GM21786 (cell line): ENCODE measurements at regions not wholly inside any gene's neighbourhood (a gene's known extent, or its start where the extent isn't known, plus 50 kb on each side); places are given as distances from the start of the nearest gene placed in this dataset.

ENCODE experiments used
- ATAC-seq: cut with Tn5 transposase; IDR thresholded peaks from one replicate; pipeline ENCODE4 v1.9.1; 2021; ENCODE audit not compliant: unreplicated experiment

DNA sequence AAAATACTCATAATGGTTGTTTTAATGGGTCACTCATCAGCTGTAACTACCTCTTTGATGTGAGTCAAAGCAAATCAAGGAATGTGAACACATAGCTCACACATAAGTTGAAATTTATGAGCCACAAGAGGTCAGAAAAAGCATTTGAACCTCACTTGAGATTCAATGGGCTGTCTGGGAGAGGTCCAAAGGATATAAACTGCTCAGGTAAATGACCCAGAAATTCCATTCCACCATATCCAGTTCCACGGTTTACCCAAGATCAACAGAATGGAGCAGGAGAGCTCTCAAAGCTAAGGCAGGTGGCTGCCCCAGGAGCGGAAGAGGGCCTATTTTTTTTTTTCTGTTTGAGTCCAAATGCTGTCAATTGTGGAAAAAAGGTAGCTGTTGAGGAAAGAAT is 464.1 kb downstream of the TNS1 start:
- ATAC-seq: no peak

DNA sequence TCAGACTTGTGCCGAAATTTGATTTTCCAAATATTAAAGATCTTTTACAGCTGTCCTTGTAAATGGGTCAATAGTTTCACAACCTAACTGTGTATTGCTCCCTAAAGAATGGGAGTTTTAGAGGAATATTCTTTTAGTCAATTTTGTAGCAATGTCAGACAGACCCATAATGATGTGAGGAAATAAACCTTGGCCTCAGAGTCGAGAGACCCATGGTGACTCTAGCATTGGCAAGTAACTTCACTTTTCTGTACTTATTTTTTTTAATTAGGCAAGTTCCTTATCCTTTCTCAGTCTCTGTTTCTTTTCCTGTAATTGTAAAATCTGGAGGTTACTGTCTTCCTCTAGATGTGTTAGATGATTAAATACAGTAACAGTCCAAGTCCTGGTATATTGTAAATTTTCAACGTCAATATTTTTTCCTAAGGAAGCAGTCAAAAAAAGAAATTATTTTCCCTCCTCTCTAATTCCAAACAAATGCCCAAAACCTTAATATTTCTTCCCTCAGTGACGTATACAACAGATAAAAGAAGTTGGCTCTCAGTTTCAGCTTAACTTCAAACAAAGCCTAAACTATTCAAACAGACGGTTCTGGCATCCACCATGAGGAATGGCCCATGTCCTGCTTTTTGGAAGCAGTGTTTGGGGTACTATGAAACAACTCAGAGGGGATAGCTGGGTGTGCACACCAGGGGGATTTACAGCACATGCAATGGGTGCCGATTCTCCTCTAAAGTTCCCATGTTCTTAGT is 466.7 kb downstream of the TNS1 start:
- no peak for ATAC-seq

DNA sequence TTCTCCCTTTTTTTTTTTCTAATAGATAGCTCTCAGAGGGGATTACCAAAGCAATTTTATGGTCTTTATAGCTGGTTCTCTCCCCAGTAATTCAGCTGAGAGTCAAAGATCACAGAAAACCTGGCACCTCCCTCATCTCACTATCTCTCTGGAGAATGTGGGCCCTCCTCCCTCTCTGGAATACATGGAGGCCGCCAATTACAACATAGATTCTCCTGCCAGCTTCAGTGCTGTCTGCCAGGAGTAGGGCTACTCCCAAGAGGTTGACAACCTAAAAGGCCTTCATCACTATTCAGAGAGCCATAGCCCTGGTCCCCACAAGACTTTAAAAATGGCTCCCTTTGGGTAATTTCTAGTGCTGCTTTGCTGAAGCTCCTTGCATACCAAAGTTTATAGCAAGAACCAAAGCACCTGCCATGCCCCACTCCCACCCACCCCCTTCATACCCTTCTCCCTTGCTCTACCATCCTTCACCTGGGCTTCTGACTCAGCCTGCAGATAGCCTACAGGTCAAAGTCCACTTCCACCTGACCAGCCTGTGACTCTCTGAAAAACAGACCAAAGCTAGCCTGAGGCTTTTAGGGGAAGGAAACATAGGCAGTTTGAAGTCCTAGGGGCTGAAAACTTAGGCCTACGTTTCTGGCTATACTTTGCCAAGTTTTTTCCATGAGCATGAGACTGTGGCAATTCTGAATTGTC is 472.3 kb downstream of the TNS1 start:
- no peak for ATAC-seq

DNA sequence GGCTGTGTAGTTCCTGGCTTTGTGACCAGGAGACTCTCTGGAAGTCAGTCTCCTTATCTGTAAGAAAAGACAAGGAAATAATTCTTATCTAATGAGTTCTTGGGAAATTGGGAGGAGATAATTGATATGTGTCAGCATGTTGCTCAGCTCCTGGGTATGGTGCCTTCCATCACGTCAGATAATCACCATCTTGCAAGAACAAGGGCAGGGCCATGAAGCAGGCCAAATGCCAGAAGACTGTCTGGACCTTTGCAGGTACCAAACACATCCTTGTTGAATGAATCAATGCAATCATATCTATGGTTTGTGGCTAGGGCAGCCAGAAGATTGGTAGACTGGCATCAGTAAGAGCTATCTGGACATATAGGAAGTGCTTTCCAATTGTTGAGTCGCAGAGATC is 473.5 kb downstream of the TNS1 start:
- ATAC-seq: no peak

DNA sequence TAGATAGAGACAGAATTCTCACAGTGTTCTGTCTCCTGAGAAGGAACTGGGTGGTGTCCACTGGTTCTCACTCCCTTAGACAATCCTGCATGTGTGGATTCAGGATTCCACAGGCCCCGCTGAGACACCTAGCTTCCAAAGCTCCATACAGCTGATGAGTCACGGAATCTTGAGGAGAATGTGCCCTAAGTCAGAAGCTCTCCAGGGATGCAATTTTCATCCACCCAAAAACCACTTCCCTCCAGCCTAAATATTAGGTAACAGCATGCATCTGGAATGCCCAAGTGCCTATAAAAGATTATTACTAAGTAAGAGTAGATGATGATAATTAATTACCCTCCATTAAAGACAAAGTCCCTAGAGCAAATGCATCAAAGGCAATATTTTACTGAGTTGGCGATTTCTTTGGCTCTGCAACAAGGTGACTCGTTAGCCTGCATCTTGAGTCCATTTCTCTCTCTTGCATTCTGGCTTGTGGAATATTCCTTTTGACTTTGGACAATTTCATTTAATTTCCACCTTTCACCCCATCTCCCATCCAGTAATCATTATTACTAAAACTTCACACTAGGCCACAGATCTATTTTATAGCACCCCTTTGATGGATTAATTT is 475.1 kb downstream of the TNS1 start:
- no peak for ATAC-seq

DNA sequence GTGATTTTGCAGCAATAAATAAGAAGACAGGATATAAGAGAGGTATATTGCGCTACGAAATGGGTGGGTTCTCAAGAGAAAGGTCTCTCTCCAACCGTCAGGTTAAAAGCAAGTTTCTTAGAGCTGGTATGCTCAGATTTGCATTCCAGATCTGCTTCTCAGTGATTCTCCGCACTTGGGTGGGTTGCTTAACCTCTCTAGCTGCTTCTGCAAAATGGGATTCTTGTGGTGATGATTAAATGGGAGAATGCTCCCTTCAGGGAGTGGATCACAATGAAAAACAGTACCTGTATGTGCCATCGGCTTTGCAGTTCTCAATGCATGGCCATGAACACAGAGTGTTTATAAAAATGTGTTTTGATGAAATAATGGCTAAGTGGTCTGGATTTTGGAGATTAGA is 477.7 kb downstream of the TNS1 start:
- no peak for ATAC-seq

DNA sequence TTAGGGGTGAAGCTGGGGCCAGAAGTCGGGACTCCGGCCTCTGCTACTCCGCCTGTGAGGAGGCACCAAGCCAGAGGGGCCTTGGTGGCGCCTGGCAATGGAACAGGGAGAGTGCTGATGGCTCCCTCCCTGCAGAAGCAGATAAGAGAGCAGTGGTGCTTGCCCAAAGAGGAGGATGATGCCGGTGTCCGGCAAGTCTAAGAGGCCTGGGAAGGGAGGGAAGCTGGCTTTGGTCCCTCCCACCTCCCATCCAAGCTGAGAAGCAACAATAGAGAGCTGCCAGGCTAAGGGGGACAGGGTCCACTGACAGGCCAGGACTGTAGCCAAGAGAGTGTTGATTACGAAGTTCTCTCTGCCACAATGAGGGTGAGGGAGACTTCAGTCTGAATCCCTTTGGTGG is 479.5 kb downstream of the TNS1 start:
- no peak for ATAC-seq

DNA sequence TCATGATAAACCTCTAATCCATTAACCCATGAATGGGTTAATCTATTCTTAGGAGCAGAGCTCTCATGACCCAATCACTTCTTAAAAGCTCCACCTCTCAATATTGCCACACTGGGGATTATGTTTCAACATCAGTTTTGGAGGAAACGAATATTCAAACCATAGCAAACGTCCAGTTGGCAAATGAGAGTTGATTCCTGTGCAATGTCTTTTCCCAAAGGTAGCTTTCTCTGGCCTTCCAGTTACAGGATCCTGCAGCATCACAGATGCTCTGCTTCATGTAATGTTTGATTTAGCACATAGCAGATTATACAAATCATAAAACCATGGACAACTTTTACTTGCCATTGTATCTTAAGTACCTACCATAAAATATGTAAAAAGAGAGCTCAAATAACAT is 481.0 kb downstream of the TNS1 start:
- no peak for ATAC-seq

DNA sequence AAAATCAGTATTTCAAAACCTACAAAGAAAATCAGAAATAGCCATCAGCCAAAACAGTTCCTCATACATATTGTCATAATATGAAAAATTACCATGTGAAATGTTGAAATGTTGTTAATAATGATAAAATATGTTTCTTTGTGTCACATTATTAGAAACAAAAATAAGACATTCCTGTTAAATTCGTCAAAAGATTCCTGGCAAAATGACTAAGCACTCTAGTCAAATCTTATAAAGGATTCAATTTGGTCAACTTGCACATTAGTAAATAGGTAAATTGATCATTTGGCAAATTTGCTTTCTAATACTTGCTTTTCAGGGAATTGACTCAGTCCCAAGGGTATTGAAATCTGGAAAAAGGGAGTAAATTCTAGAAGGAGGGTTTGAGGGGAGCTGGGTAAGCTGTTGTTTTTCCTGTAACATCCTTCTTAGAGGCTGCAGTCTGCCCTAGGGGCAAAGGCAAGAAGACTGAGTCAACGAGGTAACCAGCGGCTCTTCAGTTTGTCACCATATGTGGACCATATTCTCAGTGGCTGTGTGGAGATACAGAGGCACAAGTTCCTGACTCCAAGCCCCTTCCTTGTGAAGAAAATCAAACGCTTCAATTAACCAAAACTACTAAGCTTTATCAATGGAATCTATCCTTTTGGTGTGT is 482.3 kb downstream of the TNS1 start:
- no peak for ATAC-seq

DNA sequence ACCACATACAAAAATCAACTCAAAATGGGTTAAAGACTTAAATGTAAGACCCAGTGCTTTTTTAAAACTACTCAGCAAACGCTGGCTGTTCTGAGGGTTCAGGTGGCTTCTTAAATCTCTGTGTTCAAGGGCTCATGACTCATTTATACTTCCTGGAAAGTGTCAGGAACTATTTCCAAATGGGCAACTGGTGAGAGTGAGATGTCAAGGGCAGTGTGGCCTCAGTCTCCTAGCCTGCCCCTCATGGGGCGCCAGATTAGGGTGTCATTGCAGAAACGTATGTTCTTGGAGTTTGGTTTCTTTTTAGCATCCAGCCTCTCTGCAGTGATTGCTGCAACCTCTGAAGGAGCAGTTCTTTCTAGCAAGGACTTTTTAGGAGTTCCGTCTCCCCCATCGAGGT is 485.4 kb downstream of the TNS1 start:
- ATAC-seq: no peak

DNA sequence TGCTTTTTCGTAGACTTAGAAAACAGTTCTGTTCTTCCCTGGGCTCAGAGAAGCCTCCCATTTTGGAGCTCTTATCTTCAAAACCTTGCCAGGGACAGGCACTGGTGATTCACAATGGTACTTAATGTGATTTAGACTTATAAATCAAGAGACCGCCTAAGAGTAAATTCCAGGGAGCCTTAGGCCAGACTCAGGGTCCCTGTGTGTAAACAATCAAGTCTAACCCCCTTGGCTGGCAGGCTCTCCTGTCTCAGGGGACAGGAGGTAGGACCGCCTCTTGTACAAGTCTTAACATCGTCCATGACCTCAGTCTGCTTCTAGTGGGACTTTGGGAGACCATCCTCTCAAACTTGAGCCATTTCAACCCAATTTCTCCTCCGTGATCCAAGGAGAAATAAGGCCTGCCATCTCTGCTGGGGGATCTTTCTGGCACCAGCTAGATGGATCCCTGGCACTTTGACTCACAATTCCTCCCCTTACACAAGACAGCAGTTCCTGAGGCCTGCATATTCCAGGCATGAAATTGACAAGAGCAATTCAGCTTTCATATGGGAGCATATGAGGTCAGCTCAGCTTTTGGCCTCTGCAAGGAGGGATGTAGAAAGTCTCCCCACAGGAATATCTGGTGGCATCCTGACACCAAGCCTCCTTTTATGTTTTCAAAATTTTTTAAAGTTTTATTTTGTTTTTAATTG is 487.0 kb downstream of the TNS1 start:
- no peak for ATAC-seq

DNA sequence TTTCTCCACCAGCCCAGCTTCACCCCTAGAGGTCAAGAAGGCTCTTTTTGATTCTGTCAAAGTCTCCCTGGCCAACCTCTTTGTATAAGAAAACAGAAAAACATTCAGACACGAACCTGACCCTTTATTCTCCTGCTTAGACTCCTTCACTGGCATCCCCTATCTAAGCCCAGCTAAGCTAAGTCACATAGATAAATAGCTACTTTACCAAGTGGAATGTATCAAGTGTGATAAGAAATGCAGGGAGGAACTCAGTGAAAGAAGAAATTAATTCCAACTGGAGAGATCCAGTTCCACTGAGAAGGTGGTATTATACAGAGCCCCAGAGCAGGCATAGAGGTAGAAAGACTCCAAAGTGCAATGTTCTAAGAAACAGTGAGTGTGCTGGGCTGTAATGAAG is 489.5 kb downstream of the TNS1 start:
- ATAC-seq: no peak

DNA sequence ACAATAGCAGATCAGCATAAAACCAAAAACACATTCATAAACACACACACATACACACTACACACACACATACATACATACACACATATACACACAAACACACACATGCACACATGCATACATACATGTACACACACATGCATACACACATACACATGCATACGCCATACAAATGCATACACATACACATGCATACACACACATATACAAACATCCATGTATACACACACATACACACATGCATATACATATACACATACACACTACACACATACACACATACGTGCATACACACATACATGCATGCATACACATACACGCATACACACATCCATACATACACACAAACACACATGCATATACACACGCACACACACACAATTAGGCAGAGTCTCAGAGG is 490.1 kb downstream of the TNS1 start:
- no peak for ATAC-seq

DNA sequence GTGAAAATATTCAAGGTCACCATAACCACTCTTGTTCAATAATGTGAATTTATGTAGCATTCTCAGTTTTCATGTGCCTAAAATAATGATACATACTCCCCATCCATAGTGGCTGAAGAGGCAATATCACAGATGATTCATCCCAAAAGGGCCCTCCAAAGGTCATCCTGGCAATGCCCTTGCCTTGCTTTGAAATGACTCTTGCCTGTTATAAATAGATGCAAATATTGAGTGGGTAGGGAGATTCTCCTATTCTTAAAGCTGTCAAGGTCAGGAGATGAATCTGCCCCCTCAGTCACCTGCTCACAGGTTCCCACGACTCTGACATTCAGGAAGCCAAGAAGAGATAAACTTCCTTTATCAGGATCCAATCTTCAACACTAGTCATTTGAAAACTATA is 490.5 kb downstream of the TNS1 start:
- no peak for ATAC-seq

DNA sequence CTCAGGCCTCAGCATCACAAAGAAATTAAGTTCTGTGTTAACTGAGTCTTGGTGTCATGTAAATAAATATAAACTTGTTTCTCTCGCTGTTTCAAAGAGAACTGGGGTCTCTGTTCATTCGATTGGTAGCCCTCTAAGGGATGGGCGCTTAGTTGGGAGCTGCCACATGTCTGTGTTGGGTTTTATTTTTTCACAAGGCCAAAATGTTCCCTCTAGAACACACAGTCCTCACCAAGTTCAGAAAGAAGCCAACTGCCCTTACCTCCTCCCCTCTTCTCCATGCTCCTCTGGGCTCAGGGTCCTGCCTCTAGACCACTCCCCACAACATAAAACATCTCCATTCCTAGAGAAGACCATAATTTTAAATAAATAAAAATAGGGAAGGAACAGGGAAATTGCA is 490.9 kb downstream of the TNS1 start:
- no peak for ATAC-seq

DNA sequence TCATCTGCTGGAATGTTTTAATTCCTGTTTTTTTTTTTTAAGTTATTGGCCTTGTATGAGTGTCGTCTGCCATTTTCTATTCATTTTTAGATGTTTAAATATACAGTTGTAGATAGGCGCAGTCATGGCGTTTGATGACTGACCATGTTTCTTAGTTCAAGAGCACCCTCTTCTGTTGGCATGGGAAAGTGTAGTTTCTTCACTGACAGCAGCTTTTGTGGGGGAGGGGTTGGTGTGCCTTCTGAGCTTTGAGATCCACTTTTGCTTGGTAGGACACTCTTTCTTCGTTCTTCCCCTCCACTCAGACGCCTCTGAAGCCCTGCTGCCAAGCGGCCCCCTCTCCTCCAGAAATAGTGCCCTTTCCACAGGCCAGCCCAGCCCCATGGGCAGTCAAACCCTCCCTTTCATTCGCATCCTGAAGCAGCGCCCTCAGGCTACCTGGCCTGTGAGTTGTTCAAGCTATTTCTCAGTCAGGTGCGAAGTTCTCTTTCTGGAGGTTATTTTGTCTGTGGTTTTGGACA is 492.0 kb downstream of the TNS1 start:
- ATAC-seq: no peak

DNA sequence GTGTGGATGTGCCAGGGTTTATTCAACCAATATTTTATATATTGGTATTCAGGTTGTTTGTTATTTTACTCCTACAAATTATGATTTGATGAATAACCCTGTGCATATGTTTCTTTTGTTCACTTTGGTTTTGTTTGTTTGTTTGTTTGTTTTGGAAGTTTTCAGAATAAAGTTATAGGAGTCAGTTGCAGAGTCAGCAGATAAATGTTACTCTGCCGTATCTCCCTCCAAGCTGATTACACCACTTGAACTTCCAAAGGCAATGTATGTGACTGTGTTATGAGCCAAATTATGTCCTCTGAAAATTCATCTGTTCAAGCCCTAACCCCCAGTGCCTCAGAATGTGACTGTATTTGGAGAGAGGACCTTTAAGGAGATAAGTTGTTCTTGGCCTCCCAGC is 497.5 kb downstream of the TNS1 start:
- ATAC-seq: no peak

DNA sequence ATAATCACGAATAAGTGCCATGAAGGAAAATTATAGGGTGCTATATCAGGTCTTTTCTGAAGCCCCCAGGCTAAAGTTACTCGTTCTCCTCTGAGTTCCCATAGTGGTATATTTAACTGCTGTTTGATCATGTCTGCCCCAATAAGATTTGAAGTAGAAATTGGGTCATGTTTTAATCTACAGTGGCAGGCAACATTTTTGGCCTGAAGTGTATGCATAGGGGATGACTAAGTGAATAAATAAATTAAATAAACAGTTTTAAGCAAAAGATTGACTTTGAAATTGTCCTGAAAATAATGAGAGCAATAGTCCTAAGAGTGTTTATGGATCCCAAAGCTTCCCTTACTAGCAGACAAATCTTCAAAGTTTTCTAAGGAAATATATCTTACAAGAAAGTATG is 500.9 kb downstream of the TNS1 start:
- no peak for ATAC-seq

DNA sequence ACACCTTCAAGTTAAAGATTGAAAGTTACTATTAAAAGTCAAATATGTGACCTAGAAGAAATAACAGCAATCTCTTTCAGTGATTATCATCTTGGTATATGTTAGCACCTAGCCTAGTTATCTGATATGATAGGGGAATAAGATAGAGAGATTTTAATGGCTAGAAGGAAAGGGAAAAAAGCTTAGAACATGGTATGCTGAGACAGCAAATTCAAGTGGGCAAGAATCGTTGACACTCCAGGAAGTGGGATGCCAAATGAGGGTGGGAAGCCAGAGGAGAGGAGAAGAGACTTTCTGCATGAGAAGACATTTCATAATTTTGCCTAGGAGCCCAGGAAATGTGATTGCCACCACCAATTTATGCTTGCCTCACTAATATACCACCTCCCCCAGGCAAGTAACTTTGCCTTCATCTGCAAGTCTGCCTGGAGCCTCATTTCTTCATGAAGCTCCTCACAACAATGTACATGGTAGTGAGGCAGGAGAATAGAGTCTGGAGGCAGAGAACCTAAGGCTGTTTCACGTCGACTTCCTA is 504.9 kb downstream of the TNS1 start:
- ATAC-seq: no peak

DNA sequence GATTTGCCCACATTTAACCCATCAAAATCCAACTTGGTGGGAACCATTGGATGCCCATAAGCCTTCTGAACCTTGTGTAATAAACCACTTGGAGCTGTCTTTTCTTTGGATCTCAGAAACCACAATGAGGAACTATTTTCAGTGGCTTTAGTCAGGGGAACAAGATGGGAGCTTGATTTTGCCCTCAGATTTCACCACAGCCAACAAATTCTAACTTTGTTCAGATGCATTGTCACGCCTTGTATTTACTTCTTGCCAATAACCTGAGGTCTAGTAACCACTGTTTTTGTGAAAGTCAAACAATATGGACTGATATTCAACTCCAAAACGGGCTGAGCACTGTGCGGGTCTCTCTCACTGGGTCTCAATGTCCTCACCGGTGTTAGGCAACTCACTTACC is 508.2 kb downstream of the TNS1 start:
- no peak for ATAC-seq

DNA sequence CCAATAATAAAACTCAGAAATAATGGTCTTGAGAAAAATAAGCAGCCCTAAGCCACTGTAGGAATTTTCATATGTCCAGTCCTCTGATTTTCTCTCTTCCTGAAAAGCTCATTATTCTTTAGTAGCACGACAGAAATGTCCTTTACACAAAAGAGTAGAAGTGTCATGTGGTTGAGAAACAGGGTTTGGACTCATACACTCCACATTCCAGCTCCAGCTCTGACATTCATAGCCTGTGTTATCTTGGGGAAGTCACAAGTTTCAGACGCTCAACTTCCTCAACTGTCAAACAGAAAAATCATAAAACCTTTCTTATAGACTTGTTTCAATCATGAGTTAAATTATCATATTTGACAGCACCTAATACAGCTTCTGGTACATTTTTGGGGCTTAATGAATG is 511.5 kb downstream of the TNS1 start:
- no peak for ATAC-seq
